GM12878 (cell line): ENCODE measurements at regions not wholly inside any gene's neighbourhood (a gene's known extent, or its start where the extent isn't known, plus 50 kb on each side); places are given as distances from the start of the nearest gene placed in this dataset.

ENCODE experiments used
- ATAC-seq: fragments of 200-7000 bp; cut with Tn5 transposase; 3 replicates; pipeline ENCODE4 v1.9.1; 2020; ENCODE audit warnings: mild to moderate bottlenecking, moderate library complexity
- BruUV-seq: library from RNA; stranded (reverse); fragments of 400-500 nt; replicated peaks from 2 replicates; lab custom pipeline; 2021; lab: Mats Ljungman, UMichigan
- CTCF ChIA-PET: fragments of 300-600 bp; sonication (Branson Sonifier 250); formaldehyde crosslinking; extraction: SDS; loops from one replicate; lab custom pipeline; 2021; ENCODE audit warnings: inconsistent platforms; lab: Yijun Ruan, JAX
- POLR2A ChIA-PET: fragments of 350-600 bp; formaldehyde crosslinking; extraction: SDS; loops from one replicate; lab custom pipeline; 2021; ENCODE audit warnings: inconsistent platforms; lab: Charles Lee
- RAD21 ChIA-PET: fragments of 300-600 bp; sonication (Branson Sonifier 250); formaldehyde crosslinking; loops from one replicate; lab custom pipeline; 2023; ENCODE audit warnings: antibody characterized with exemption; ENCODE audit not compliant: unreplicated experiment; lab: Charles Lee
- SMC1A ChIA-PET: fragments of 300-600 bp; sonication (Branson Sonifier 250); formaldehyde crosslinking; loops from one replicate; lab custom pipeline; 2023; ENCODE audit not compliant: unreplicated experiment, uncharacterized antibody; lab: Charles Lee
- DNase-seq: peaks from one replicate; pipeline ENCODE4 v3.0.0-alpha.2; 2011; ENCODE audit warnings: low read depth, low spot score
- FAIRE-seq: peaks from 3 replicates; lab custom pipeline; 2011; peaks lifted over from hg19 to GRCh38; lab: Jason Lieb, UNC
- H2AFZ ChIP-seq: 2 replicates; pipeline ENCODE4 v1.6.0; 2011; ENCODE audit warnings: low read depth, low read length, control low read depth; ENCODE audit not compliant: control insufficient read depth
- H3K27ac ChIP-seq: 2 replicates; pipeline ENCODE4 v1.5.1; 2011; ENCODE audit warnings: control low read depth; ENCODE audit not compliant: control insufficient read depth, insufficient read depth
- H3K27me3 ChIP-seq, 2 experiments: replicated peaks in 1 of 2; 2 replicates each; pipeline versions ENCODE4 v1.6.0 to v1.6.1; 2011; ENCODE audit warnings: low read length in 1 of 2; ENCODE audit not compliant: control insufficient read depth in 2 of 2, insufficient read depth in 2 of 2
- H3K36me3 ChIP-seq, 2 experiments: 2 replicates each; pipeline ENCODE4 v1.5.1; 2011; ENCODE audit warnings: low read length in 1 of 2; ENCODE audit not compliant: control insufficient read depth in 2 of 2, insufficient read depth in 2 of 2
- H3K4me1 ChIP-seq: 2 replicates; pipeline ENCODE4 v1.6.1; 2011; ENCODE audit warnings: mild to moderate bottlenecking, low read length, moderate library complexity, mixed read lengths; ENCODE audit not compliant: control insufficient read depth, insufficient read depth
- H3K4me2 ChIP-seq: 2 replicates; pipeline ENCODE4 v1.6.0; 2011; ENCODE audit warnings: control low read depth; ENCODE audit not compliant: control insufficient read depth, insufficient read depth
- H3K4me3 ChIP-seq: fragments of 200-600 bp; sonication (generic); 2 replicates; pipeline ENCODE4 v1.5.1; 2016
- H3K79me2 ChIP-seq: 2 replicates; pipeline ENCODE4 v1.6.0; 2011; ENCODE audit warnings: low read length; ENCODE audit not compliant: control insufficient read depth, insufficient read depth
- H3K9ac ChIP-seq: 2 replicates; pipeline ENCODE4 v1.8.0; 2011; ENCODE audit warnings: low read length, control low read depth, mixed read lengths; ENCODE audit not compliant: control insufficient read depth, insufficient read depth
- H3K9me3 ChIP-seq: replicated peaks from 3 replicates; pipeline ENCODE4 v1.5.1; 2011; ENCODE audit warnings: mild to moderate bottlenecking, low read length; ENCODE audit not compliant: control insufficient read depth, insufficient read depth
- H4K20me1 ChIP-seq: 2 replicates; pipeline ENCODE4 v1.6.0; 2011; ENCODE audit not compliant: control insufficient read depth, insufficient read depth
- ASH2L ChIP-seq: fragments of 300-600, 200-600 bp; sonication (generic); IDR thresholded peaks from 2 replicates; pipeline ENCODE4 v1.6.1; 2017; ENCODE audit warnings: low read depth, mild to moderate bottlenecking, borderline replicate concordance
- BCL3 ChIP-seq: IDR thresholded peaks from 2 replicates; pipeline ENCODE4 v1.6.1; 2011; ENCODE audit warnings: borderline replicate concordance, low read depth, mild to moderate bottlenecking, moderate library complexity, low read length; ENCODE audit not compliant: insufficient read depth, poor library complexity, severe bottlenecking
- HDAC2 ChIP-seq: fragments of 200-600 bp; sonication (generic); IDR thresholded peaks from 2 replicates; pipeline ENCODE4 v1.6.1; 2017
- IRF4 ChIP-seq: IDR thresholded peaks from 2 replicates; pipeline ENCODE4 v1.6.1; 2011; ENCODE audit warnings: low read depth, low read length
- JUNB ChIP-seq: IDR thresholded peaks from 2 replicates; pipeline ENCODE4 v1.6.1; 2016; ENCODE audit warnings: antibody characterized with exemption, mild to moderate bottlenecking
- KDM1A ChIP-seq: fragments of 200-600 bp; sonication (generic); IDR thresholded peaks from 2 replicates; pipeline ENCODE4 v1.6.1; 2016; ENCODE audit warnings: borderline replicate concordance
- NR2C2 ChIP-seq: IDR thresholded peaks from 2 replicates; pipeline ENCODE4 v1.6.1; 2011; ENCODE audit warnings: borderline replicate concordance, low read depth; ENCODE audit not compliant: control insufficient read depth, insufficient read length
- RB1 ChIP-seq: fragments of 450-650 bp; formaldehyde crosslinking; IDR thresholded peaks from 2 replicates; pipeline ENCODE4 v1.6.1; 2017; ENCODE audit warnings: mild to moderate bottlenecking, borderline replicate concordance
- TCF12 ChIP-seq: IDR thresholded peaks from 2 replicates; pipeline ENCODE4 v1.6.1; 2011; ENCODE audit warnings: low read depth, mild to moderate bottlenecking, low read length
- TCF7 ChIP-seq: IDR thresholded peaks from 2 replicates; pipeline ENCODE4 v1.6.1; 2014; ENCODE audit warnings: antibody characterized with exemption, borderline replicate concordance
- ZBED1 ChIP-seq: IDR thresholded peaks from 2 replicates; pipeline ENCODE4 v1.6.1; 2016; ENCODE audit warnings: borderline replicate concordance
- WGBS: methylation state at CpG from one replicate; pipeline ENCODE4 v1.1.6; 2016; ENCODE audit warnings: low lambda C conversion rate; ENCODE audit not compliant: insufficient replicate concordance, insufficient coverage; ENCODE audit errors: missing lambda C conversion rate; 5-methylcytosine and 5-hydroxymethylcytosine counted together
- in situ Hi-C: fragments of 300-500 bp; cut with MboI; formaldehyde crosslinking; loops from 9 replicates; pipeline ENCODE4 v1.14.3; 2018; ENCODE audit warnings: mixed read lengths
- intact Hi-C: fragments of 100-400 bp; cut with micrococcal nuclease; formaldehyde crosslinking; loops from one replicate; pipeline ENCODE4 v1.14.2; 2022; ENCODE audit not compliant: unreplicated experiment
- TF ChIP-seq, protein P1 (sequence below): IDR thresholded peaks from 2 replicates; pipeline ENCODE4 v1.6.1; 2012; ENCODE audit warnings: low read depth, low read length, improper control_type of control experiment
- TF ChIP-seq, protein P2 (sequence below): fragments of 450-650 bp; IDR thresholded peaks from 2 replicates; pipeline ENCODE4 v1.6.1; 2018; ENCODE audit warnings: mild to moderate bottlenecking, low read depth, moderate library complexity; ENCODE audit not compliant: partially characterized antibody

GRCh38 chr10:30702860-30703259 is 73.3 kb upstream of the LYZL2 start:
- 69% methylated on average over 5 of the region's 5 CpGs for whole genome bisulfite sequencing
- Histone ChIP-seq H2AFZ (no peak overlapping the region), H3K27ac (peak overlapping the region; percentile 99), H3K36me3 (no peaks in the 10 kb centered on the region), H3K4me3 (no peak overlapping the region; the same call in 1 of the 2 replicates), H4K20me1 (no peaks in the 10 kb centered on the region), H3K79me2 (peaks cover 5% of the 10 kb centered on the region), H3K9ac (peak overlapping the region; percentile 32; the same call in 1 of the 2 replicates), H3K9me3 (no peaks in the 10 kb centered on the region), H3K27me3 (no peaks in the 10 kb centered on the region), H3K4me1 (peaks cover 46% of the 10 kb centered on the region), H3K4me2 (peak overlapping the region; percentile 93)
- no peak for TF ChIP-seq KDM1A
- no peak for TF ChIP-seq ASH2L
- TF ChIP-seq ZBED1 = no peak
- TF ChIP-seq JUNB = no peak
- TF ChIP-seq NR2C2 = no peak
- TF ChIP-seq, protein P1, sequence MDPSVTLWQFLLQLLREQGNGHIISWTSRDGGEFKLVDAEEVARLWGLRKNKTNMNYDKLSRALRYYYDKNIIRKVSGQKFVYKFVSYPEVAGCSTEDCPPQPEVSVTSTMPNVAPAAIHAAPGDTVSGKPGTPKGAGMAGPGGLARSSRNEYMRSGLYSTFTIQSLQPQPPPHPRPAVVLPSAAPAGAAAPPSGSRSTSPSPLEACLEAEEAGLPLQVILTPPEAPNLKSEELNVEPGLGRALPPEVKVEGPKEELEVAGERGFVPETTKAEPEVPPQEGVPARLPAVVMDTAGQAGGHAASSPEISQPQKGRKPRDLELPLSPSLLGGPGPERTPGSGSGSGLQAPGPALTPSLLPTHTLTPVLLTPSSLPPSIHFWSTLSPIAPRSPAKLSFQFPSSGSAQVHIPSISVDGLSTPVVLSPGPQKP = no peak
- no peak for TF ChIP-seq TCF7
- TF ChIP-seq IRF4 = no peak
- TF ChIP-seq BCL3 = no peak
- TF ChIP-seq, protein P2, sequence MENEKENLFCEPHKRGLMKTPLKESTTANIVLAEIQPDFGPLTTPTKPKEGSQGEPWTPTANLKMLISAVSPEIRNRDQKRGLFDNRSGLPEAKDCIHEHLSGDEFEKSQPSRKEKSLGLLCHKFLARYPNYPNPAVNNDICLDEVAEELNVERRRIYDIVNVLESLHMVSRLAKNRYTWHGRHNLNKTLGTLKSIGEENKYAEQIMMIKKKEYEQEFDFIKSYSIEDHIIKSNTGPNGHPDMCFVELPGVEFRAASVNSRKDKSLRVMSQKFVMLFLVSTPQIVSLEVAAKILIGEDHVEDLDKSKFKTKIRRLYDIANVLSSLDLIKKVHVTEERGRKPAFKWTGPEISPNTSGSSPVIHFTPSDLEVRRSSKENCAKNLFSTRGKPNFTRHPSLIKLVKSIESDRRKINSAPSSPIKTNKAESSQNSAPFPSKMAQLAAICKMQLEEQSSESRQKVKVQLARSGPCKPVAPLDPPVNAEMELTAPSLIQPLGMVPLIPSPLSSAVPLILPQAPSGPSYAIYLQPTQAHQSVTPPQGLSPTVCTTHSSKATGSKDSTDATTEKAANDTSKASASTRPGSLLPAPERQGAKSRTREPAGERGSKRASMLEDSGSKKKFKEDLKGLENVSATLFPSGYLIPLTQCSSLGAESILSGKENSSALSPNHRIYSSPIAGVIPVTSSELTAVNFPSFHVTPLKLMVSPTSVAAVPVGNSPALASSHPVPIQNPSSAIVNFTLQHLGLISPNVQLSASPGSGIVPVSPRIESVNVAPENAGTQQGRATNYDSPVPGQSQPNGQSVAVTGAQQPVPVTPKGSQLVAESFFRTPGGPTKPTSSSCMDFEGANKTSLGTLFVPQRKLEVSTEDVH = no peak
- TF ChIP-seq HDAC2 = no peak
- no peak for TF ChIP-seq RB1
- TF ChIP-seq TCF12 = no peak
- FAIRE-seq = no peak
- RAD21 ChIA-PET = interaction anchor here (1.0 to 1.2 kb wide), 2 partner anchors 32 to 329 kb away, joined by 3 to 4 read pairs; partner anchors contain the start of gene ZNF438
- CTCF ChIA-PET = interaction anchor here (0.7 to 4.5 kb wide), 7 partner anchors 15 to 690 kb away, joined by 3 to 43 read pairs (median 4); no protein-coding TSS in a partner anchor
- BruUV-seq = no TSS peak
- SMC1A ChIA-PET = interaction anchor here (1.0 to 2.2 kb wide), 10 partner anchors 13 to 287 kb away, joined by 3 to 10 read pairs (median 3); no protein-coding TSS in a partner anchor
- no peak for DNase-seq
- POLR2A ChIA-PET = no interaction called here
- intact Hi-C loops = no loop called here
- no peak for ATAC-seq
- in situ Hi-C loops = no loop called here
